ENCODE measurements at regions not wholly inside any gene's neighbourhood (a gene's known extent, or its start where the extent isn't known, plus 50 kb on each side); places are given as distances from the start of the nearest gene placed in this dataset.

DNA sequence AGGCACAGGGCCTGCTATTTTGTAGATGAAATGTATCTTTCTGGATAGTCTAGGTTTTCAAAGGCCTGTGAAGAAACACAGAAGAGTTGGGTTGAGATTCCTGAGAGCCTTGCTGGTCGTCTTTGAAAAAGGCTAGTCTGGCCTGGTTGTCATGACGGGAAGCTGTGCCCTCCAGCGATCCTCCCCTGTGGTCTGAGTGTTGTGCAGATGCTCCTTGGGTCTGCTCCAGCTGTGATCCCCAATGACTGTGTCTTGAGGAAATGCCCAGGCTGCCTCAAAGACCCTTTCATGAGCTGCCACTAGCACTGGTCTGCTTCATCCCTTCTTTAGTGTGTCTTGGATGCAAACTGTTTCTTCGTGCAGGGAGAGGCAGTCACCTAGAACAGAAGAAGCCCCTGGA, 111.0 kb upstream of the SYNPR start:
- TF ChIP-seq, protein P1, sequence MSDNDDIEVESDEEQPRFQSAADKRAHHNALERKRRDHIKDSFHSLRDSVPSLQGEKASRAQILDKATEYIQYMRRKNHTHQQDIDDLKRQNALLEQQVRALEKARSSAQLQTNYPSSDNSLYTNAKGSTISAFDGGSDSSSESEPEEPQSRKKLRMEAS (IDR thresholded peaks at IDR 0.05), result no peak
- TF ChIP-seq, protein P2, sequence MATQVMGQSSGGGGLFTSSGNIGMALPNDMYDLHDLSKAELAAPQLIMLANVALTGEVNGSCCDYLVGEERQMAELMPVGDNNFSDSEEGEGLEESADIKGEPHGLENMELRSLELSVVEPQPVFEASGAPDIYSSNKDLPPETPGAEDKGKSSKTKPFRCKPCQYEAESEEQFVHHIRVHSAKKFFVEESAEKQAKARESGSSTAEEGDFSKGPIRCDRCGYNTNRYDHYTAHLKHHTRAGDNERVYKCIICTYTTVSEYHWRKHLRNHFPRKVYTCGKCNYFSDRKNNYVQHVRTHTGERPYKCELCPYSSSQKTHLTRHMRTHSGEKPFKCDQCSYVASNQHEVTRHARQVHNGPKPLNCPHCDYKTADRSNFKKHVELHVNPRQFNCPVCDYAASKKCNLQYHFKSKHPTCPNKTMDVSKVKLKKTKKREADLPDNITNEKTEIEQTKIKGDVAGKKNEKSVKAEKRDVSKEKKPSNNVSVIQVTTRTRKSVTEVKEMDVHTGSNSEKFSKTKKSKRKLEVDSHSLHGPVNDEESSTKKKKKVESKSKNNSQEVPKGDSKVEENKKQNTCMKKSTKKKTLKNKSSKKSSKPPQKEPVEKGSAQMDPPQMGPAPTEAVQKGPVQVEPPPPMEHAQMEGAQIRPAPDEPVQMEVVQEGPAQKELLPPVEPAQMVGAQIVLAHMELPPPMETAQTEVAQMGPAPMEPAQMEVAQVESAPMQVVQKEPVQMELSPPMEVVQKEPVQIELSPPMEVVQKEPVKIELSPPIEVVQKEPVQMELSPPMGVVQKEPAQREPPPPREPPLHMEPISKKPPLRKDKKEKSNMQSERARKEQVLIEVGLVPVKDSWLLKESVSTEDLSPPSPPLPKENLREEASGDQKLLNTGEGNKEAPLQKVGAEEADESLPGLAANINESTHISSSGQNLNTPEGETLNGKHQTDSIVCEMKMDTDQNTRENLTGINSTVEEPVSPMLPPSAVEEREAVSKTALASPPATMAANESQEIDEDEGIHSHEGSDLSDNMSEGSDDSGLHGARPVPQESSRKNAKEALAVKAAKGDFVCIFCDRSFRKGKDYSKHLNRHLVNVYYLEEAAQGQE (IDR thresholded peaks at IDR 0.05; ENCODE audit: low read depth), result no peak
- TF ChIP-seq FOXM1 (IDR thresholded peaks at IDR 0.05; ENCODE audit: borderline replicate concordance, low read depth) (no peak), YY1 (IDR thresholded peaks at IDR 0.05; ENCODE audit: low read depth) (no peak), CEBPB (IDR thresholded peaks at IDR 0.05) (no peak), EGR1 (IDR thresholded peaks at IDR 0.05) (no peak), TAF1 (IDR thresholded peaks at IDR 0.05; ENCODE audit: low read depth) (no peak), TCF12 (IDR thresholded peaks at IDR 0.05; ENCODE audit: low read depth) (no peak), EP300 (IDR thresholded peaks at IDR 0.05; ENCODE audit: borderline replicate concordance) (no peak)
- TF ChIP-seq, protein P3, sequence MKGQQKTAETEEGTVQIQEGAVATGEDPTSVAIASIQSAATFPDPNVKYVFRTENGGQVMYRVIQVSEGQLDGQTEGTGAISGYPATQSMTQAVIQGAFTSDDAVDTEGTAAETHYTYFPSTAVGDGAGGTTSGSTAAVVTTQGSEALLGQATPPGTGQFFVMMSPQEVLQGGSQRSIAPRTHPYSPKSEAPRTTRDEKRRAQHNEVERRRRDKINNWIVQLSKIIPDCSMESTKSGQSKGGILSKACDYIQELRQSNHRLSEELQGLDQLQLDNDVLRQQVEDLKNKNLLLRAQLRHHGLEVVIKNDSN (IDR thresholded peaks at IDR 0.05), result no peak
